GM21825 (cell line): ENCODE measurements at regions not wholly inside any gene's neighbourhood (a gene's known extent, or its start where the extent isn't known, plus 50 kb on each side); places are given as distances from the start of the nearest gene placed in this dataset.
"Not testable (repeated sequence)": the region's sequence is repeated elsewhere in the genome, so short reads cannot be mapped to it uniquely, and the experiment has no call there.

ENCODE experiments used
- ATAC-seq: cut with Tn5 transposase; IDR thresholded peaks from one replicate; pipeline ENCODE4 v1.9.1; 2021; ENCODE audit warnings: mild to moderate bottlenecking, moderate library complexity; ENCODE audit not compliant: unreplicated experiment

GRCh38 chr11:28837599-28837998 lies 729.4 kb downstream of the METTL15 start:
- no peak for ATAC-seq

- no peak for ATAC-seq
Measured at GRCh38 chr11:28836285-28837081, 728.3 kb downstream of the METTL15 start.

GRCh38 chr11:28835790-28836189 lies 727.6 kb downstream of the METTL15 start:
- no peak for ATAC-seq

- ATAC-seq, result no peak
Measured at GRCh38 chr11:28835317-28835716, 727.1 kb downstream of the METTL15 start.

GRCh38 chr11:28834877-28835276 lies 726.7 kb downstream of the METTL15 start:
- no peak for ATAC-seq

GRCh38 chr11:28833670-28834069 lies 725.5 kb downstream of the METTL15 start:
- no peak for ATAC-seq

- ATAC-seq, result no peak
Measured at GRCh38 chr11:28833169-28833568, 725.0 kb downstream of the METTL15 start.

- ATAC-seq, result no peak
Measured at GRCh38 chr11:28826807-28827206, 718.6 kb downstream of the METTL15 start.

GRCh38 chr11:28822576-28822975 lies 714.4 kb downstream of the METTL15 start:
- ATAC-seq, result no peak

GRCh38 chr11:28820296-28820989 lies 712.3 kb downstream of the METTL15 start:
- ATAC-seq, result no peak

GRCh38 chr11:28819741-28820140 lies 711.6 kb downstream of the METTL15 start:
- no peak for ATAC-seq

GRCh38 chr11:28815110-28815509 lies 706.9 kb downstream of the METTL15 start:
- no peak for ATAC-seq

GRCh38 chr11:28808771-28809170 lies 700.6 kb downstream of the METTL15 start:
- no peak for ATAC-seq

- ATAC-seq, result no peak
Measured at GRCh38 chr11:28799316-28799715, 691.1 kb downstream of the METTL15 start.

GRCh38 chr11:28798286-28798685 lies 690.1 kb downstream of the METTL15 start:
- no peak for ATAC-seq

GRCh38 chr11:28797536-28797935 lies 689.3 kb downstream of the METTL15 start:
- ATAC-seq, result no peak

GRCh38 chr11:28794405-28794804 lies 686.2 kb downstream of the METTL15 start:
- no peak for ATAC-seq

- ATAC-seq, result no peak
Measured at GRCh38 chr11:28793282-28793738, 685.1 kb downstream of the METTL15 start.

GRCh38 chr11:28792856-28793255 lies 684.7 kb downstream of the METTL15 start:
- ATAC-seq, result no peak

GRCh38 chr11:28787897-28788296 lies 679.7 kb downstream of the METTL15 start:
- not testable (repeated sequence) for ATAC-seq

GRCh38 chr11:28777126-28777525 lies 668.9 kb downstream of the METTL15 start:
- no peak for ATAC-seq

- ATAC-seq, result no peak
Measured at GRCh38 chr11:28773606-28774005, 665.4 kb downstream of the METTL15 start.
